GM19467 (cell line): ENCODE measurements at regions not wholly inside any gene's neighbourhood (a gene's known extent, or its start where the extent isn't known, plus 50 kb on each side); places are given as distances from the start of the nearest gene placed in this dataset.
"Not testable (repeated sequence)": the region's sequence is repeated elsewhere in the genome, so short reads cannot be mapped to it uniquely, and the experiment has no call there.

ENCODE experiments used
- ATAC-seq: cut with Tn5 transposase; IDR thresholded peaks from one replicate; pipeline ENCODE4 v1.9.1; 2021; ENCODE audit warnings: mild to moderate bottlenecking, moderate library complexity; ENCODE audit not compliant: unreplicated experiment

GRCh38 chrX:40883021-40883619, 147.8 kb upstream of the MED14 start:
- ATAC-seq = no peak

DNA sequence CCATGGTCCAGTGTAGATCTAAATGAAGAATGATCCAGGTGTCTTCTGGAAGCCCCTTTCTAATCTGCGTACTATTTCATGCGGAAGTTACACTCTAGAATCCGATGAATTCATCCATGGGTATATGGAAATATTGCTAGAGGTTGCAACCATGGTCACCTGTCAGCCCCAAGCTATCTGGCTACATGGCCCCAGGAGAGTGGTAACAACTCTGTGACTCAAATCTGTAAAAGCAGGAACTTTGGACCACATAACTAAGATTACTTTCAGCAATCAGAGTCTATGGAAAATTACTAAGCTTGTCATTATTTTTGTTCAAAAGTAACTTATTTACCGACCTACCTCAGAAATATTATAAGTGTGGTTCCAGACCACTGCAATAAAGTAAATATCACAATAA, 150.6 kb upstream of the MED14 start:
- no peak for ATAC-seq

- ATAC-seq = no peak
These were observed 152.1 kb upstream of the MED14 start for GRCh38 chrX:40887476-40887875.

GRCh38 chrX:40891798-40892197, 156.5 kb upstream of the MED14 start:
- no peak for ATAC-seq

GRCh38 chrX:40893251-40893910, 158.0 kb upstream of the MED14 start:
- no peak for ATAC-seq

GRCh38 chrX:40895246-40895645, 159.9 kb upstream of the MED14 start:
- ATAC-seq = no peak

GRCh38 chrX:40897718-40898270, 162.5 kb upstream of the MED14 start:
- ATAC-seq = no peak

GRCh38 chrX:40904739-40905138, 169.4 kb upstream of the MED14 start:
- ATAC-seq = not testable (repeated sequence)

- ATAC-seq = no peak
These were observed 172.7 kb upstream of the MED14 start for GRCh38 chrX:40908026-40908425.

GRCh38 chrX:40908857-40909475, 173.6 kb upstream of the MED14 start:
- no peak for ATAC-seq

GRCh38 chrX:40912166-40912565, 173.1 kb upstream of the USP9X start:
- ATAC-seq = no peak

DNA sequence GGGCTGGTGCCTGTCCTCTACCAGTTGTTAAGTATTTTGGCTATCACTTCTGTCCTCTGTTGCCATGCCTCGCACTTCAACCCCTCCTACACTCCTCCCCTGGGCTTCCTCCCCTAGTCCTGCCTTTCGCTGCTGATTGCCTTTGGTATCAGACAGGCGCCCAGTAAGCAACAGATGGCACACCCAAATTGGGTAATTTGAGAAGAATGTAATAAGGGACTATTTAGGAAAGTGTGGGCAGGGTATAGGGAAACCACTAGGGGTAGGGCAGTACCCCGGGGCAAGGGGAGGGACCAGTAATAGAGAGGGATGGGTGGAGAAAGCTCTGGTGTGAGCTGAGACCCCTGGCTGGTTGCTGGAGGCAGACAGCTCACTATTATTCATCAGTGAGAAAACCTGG, 172.7 kb upstream of the USP9X start:
- ATAC-seq = no peak

GRCh38 chrX:40920351-40920750, 164.9 kb upstream of the USP9X start:
- ATAC-seq = no peak

- ATAC-seq = no peak
These were observed 162.9 kb upstream of the USP9X start for GRCh38 chrX:40922307-40922706.

- not testable (repeated sequence) for ATAC-seq
These were observed 158.4 kb upstream of the USP9X start for GRCh38 chrX:40926739-40927427.

- no peak for ATAC-seq
These were observed 157.2 kb upstream of the USP9X start for GRCh38 chrX:40928076-40928475.

- ATAC-seq = no peak
These were observed 153.3 kb upstream of the USP9X start for GRCh38 chrX:40931921-40932320.

DNA sequence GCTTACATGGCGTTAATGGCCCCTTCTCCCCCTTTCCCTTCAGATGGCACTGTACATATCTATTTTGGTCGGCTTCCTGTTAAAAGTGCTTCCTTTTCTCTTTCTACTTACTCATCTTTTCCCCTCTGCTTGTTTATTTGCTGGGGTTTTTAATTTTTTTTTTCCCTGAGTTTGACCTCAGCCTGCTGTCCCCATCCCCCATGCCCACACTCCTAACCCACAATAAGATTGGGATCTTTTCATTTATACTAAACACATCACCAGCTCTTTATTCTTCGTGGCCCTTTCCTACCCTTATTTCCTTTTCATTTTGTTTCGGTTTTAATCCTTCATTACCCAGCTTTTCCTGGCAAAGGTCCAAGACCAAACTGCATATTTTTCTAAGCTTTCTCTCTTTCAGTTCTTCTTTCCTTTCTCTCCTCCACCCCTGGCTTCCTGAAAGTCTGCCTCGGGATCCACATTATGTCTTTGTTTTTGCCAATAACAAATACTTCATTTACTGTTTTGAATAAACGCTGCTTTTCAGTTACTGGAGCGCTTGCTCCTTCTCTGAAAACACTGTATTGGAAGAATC, 152.0 kb upstream of the USP9X start:
- no peak for ATAC-seq

- no peak for ATAC-seq
These were observed 151.4 kb upstream of the USP9X start for GRCh38 chrX:40933706-40934425.

DNA sequence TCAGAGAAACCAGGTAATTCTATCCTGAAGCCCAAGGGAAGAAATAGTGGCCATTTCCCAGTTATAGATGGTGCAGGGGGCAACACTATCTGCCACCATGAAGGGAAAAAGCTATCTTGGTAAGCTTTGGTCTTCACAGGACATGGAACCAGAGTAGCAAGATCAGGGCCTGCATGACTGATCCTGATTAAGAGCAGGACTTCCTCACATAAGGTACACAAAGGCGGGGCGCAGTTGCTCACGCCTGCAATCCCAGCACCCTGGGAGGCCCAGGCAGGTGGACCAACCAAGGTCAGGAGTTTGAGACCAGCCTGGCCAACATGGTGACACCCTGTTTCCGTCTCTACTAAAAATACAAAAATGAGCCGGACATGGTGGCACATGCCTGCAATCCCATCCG, 148.4 kb upstream of the USP9X start:
- no peak for ATAC-seq

DNA sequence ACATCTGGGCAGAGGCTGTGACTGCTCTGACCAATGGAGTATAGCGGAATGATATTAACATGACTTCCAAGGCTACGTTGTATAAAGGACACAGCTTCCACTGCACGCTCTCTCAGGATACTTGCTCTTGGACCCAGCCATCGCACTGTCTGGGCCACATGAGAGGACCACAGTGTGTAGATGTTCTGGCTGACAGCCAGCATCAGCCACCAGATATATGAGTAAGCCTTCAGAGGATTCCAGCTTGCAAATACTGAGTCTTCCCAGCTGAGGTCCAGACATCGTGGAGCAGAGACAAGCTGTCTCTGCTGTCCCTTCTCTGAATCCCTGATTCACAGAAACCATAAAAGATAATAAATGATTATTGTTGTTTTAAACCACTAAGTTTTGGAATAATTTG, 146.8 kb upstream of the USP9X start:
- no peak for ATAC-seq
